Fibroblast of lung (primary cell): ENCODE measurements at regions not wholly inside any gene's neighbourhood (a gene's known extent, or its start where the extent isn't known, plus 50 kb on each side); places are given as distances from the start of the nearest gene placed in this dataset.

ENCODE experiments used
- CTCF ChIP-seq, 2 donors: IDR thresholded peaks in 1 of 2; conservative IDR thresholded peaks in 1 of 2; 1 replicate in 1 of 2; 2 replicates in 1 of 2; pipeline ENCODE4 v1.5.1; 2011 to 2012; ENCODE audit warnings: low read length in 2 of 2, control low read depth in 1 of 2, inconsistent platforms in 1 of 2, low read depth in 1 of 2, mild to moderate bottlenecking in 1 of 2
- EZH2 ChIP-seq: IDR thresholded peaks from 2 replicates; pipeline ENCODE4 v1.5.1; 2012; ENCODE audit warnings: low read length, control low read depth, mild to moderate bottlenecking; ENCODE audit errors: missing control alignments

DNA sequence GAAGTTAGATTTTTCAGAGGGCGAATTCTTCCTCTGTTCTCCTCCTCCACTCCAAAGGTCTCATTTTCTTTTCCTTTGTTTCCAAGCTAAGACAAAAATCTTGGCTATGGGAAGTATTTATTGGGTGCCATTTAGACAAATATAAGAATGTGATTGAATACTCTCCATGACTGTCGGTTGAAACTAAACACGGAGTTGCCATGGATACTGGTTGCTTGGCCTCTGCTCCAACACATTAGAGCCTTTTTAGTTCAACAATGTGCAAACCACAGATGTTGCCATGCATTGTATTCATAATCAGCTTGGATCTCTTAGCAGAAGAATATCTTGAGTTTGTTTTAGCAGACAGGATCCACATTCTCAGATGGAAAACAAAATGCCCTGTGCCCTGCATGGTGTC lies 366.5 kb upstream of the LCORL start:
- TF ChIP-seq CTCF (conservative IDR thresholded peaks at IDR 0.05 in 1 of 2, IDR thresholded peaks at IDR 0.05 in 1 of 2; ENCODE audit: low read depth in 1 of 2, low read length in 2 of 2) (no peak), EZH2 (no peak)
